Upper lobe of right lung (tissue), 1 donor: ENCODE measurements at regions not wholly inside any gene's neighbourhood (a gene's known extent, or its start where the extent isn't known, plus 50 kb on each side); places are given as distances from the start of the nearest gene placed in this dataset.

ENCODE experiments used
- ATAC-seq: fragments of 200-7000 bp; cut with Tn5 transposase; one replicate; pipeline ENCODE4 v1.9.1; 2020; ENCODE audit warnings: mild to moderate bottlenecking, moderate library complexity
- DNase-seq: peaks from one replicate; pipeline ENCODE4 v3.0.0-alpha.2; 2020
- H3K27ac ChIP-seq: fragments of 200-600 bp; one replicate; pipeline ENCODE4 v1.8.0; 2022
- H3K27me3 ChIP-seq: fragments of 200-600 bp; one replicate; pipeline ENCODE4 v1.8.0; 2022; ENCODE audit warnings: mild to moderate bottlenecking
- H3K36me3 ChIP-seq: fragments of 200-600 bp; one replicate; pipeline ENCODE4 v1.8.0; 2022
- H3K4me1 ChIP-seq: fragments of 200-600 bp; one replicate; pipeline ENCODE4 v1.8.0; 2022
- H3K4me3 ChIP-seq: fragments of 200-600 bp; one replicate; pipeline ENCODE4 v1.8.0; 2022; ENCODE audit warnings: mild to moderate bottlenecking
- H3K9me3 ChIP-seq: fragments of 200-600 bp; one replicate; pipeline ENCODE4 v1.8.0; 2022
- CTCF ChIP-seq: fragments of 200-600 bp; IDR thresholded peaks from one replicate; pipeline ENCODE4 v1.8.0; 2022; ENCODE audit warnings: antibody characterized with exemption
- intact Hi-C: fragments of 100-400 bp; cut with DNase I; formaldehyde crosslinking; loops from one replicate; pipeline ENCODE4 v1.11.0; 2022
- donor health status: DM: no; HTN: yes; CAD: no; lungs with severe emphysema.

GRCh38 chr2:217105733-217106649 lies 246.1 kb upstream of the TNP1 start:
- DNase-seq, result no peak
- H3K27ac ChIP-seq, result no peak overlapping the region
- no peaks in the 10 kb centered on the region for H3K36me3 ChIP-seq
- intact Hi-C loops, result no loop called here
- H3K4me1 ChIP-seq, result no peaks in the 10 kb centered on the region
- TF ChIP-seq CTCF, result no peak
- peak; percentile 88 for ATAC-seq
- H3K27me3 ChIP-seq, result no peaks in the 10 kb centered on the region
- no peaks in the 10 kb centered on the region for H3K9me3 ChIP-seq
- H3K4me3 ChIP-seq, result no peak overlapping the region

GRCh38 chr2:217103752-217104545 lies 244.1 kb upstream of the TNP1 start:
- no peak for ATAC-seq
- no peak for TF ChIP-seq CTCF
- intact Hi-C loops, result no loop called here

GRCh38 chr2:217102956-217103355 lies 243.1 kb upstream of the TNP1 start:
- TF ChIP-seq CTCF, result no peak
- intact Hi-C loops, result no loop called here
- no peak for DNase-seq
- H3K27me3 ChIP-seq, result no peaks in the 10 kb centered on the region
- no peak for ATAC-seq
- no peak overlapping the region for H3K4me3 ChIP-seq
- H3K9me3 ChIP-seq, result no peaks in the 10 kb centered on the region
- no peaks in the 10 kb centered on the region for H3K4me1 ChIP-seq
- no peaks in the 10 kb centered on the region for H3K36me3 ChIP-seq
- H3K27ac ChIP-seq, result no peak overlapping the region

More at GRCh38 chr2:217103752-217104545, 244.1 kb upstream of the TNP1 start:
- no peak overlapping the region for H3K4me3 ChIP-seq
- H3K4me1 ChIP-seq, result no peaks in the 10 kb centered on the region
- H3K9me3 ChIP-seq, result no peaks in the 10 kb centered on the region
- H3K36me3 ChIP-seq, result no peaks in the 10 kb centered on the region
- H3K27ac ChIP-seq, result no peak overlapping the region
- no peak for DNase-seq
- H3K27me3 ChIP-seq, result no peaks in the 10 kb centered on the region

GRCh38 chr2:217101972-217102371 lies 242.1 kb upstream of the TNP1 start:
- DNase-seq (no peak), ATAC-seq (no peak)
- intact Hi-C loops, result no loop called here
- Histone ChIP-seq H3K36me3 (no peaks in the 10 kb centered on the region), H3K4me3 (no peak overlapping the region), H3K9me3 (no peaks in the 10 kb centered on the region), H3K4me1 (no peaks in the 10 kb centered on the region), H3K27me3 (no peaks in the 10 kb centered on the region), H3K27ac (no peak overlapping the region)
- TF ChIP-seq CTCF, result no peak

- H3K4me1 ChIP-seq, result no peaks in the 10 kb centered on the region
- H3K9me3 ChIP-seq, result no peaks in the 10 kb centered on the region
- no peak for DNase-seq
- H3K4me3 ChIP-seq, result no peak overlapping the region
- no peak for TF ChIP-seq CTCF
- H3K27me3 ChIP-seq, result no peaks in the 10 kb centered on the region
- H3K36me3 ChIP-seq, result no peaks in the 10 kb centered on the region
- H3K27ac ChIP-seq, result no peak overlapping the region
- intact Hi-C loops, result no loop called here
- ATAC-seq, result no peak
Measured at GRCh38 chr2:217099561-217099960, 239.7 kb upstream of the TNP1 start.
